ENCODE measurements at regions not wholly inside any gene's neighbourhood (a gene's known extent, or its start where the extent isn't known, plus 50 kb on each side); places are given as distances from the start of the nearest gene placed in this dataset.
"Not testable (repeated sequence)": the region's sequence is repeated elsewhere in the genome, so short reads cannot be mapped to it uniquely, and the experiment has no call there.

DNA sequence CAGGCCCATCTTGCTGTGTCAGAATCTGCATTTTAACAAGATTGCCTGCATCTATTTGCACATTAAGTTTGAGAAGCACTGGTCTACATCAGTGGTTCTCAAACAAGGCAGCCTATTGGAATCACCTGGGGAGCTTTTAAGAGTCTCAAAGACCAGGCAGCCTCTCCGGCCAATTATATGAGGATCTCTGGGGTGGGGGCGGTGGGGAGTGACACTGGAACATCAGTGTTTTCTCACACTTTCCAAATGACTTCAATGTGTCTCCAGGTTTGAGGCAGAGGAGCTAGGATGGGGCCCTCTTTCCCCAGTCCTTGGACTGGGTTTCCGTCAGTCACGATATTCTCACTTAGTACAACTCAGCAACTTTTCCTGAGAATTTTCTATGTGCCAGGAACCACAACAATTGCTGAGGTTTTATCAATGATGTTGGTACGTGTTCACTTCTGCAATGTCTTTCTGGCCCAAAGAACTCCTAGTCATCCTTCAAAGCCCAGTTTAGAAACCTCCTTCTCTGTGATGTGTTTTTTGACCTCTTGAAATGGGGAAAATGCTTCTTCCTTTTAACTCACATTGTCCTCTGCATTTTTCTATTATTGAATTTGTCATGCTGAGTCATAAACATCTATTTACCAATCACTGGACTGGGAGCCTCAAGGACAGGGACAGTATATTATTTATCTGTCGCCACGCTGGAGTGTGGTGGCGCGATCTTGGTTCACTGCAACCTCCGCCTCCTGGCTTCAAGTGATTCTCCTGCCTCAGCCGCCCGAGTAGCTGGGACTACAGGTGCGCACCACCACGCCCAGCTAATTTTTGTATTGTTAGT lies 130.9 kb downstream of the MYCN start:
- DNase-seq, result no peak

DNA sequence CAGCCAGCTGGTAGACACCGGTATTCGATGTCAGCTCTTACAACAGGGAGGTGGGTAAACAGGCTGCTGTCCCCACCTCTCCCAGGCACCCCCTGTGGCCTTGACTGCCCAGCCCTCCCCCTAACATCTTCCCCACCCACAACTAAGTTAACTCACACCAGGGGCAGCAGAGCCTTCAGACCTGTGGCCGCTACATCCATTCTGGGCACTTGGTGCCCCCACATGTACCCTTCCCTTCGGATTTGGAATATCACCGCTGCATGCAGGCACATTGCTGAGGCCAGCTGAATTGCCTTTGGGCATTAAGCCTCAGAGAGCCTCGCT lies 130.3 kb downstream of the MYCN start:
- DNase-seq, result no peak

DNA sequence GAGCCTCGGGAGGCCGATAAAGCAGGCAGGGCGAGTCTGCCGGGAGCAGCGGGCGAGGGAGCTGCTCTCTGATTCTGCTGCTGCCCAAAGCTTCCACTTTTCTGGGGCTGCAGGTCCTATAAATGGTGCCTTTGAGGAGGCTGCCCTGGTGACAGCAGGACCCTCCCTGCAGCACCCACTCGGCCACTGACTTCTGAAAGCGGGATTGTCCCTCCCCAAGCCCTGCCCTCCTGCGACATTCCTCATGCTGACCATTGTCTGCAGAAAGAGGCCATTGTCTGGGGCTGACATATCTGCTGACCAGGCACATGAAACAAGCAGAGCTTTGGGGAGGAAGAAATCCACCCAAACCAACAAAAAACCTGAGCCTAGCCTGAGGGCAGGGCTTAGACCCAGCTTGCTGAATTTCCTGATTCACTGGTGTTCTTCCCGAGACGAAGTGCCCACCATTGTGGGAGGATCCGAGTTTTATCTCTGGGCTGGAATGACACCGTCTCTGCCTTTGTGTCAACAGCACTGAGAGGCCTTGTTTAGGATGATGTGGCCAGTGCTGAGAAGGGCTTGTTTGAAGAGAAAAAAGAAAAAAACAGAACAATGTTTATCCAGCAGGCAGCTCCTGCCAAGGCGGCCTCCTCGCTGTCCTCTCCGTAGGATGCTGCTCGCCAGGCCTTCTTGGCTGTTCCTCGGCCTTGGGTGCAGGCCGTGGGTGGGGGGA lies 129.7 kb downstream of the MYCN start:
- no peak for DNase-seq

DNA sequence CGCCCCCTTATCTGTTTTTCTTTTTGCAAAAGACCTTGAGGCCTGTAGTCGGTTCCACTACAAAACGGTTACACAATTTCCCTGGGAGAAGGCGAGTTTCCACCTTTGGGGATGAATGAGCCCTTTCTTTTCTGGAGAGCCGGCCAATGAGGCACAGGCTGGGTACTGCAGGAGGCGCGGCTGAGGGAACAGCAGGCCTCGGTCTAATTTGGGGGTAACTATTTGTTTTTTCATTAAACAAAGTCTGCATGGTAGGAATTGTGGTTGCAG lies 129.2 kb downstream of the MYCN start:
- no peak for DNase-seq

DNA sequence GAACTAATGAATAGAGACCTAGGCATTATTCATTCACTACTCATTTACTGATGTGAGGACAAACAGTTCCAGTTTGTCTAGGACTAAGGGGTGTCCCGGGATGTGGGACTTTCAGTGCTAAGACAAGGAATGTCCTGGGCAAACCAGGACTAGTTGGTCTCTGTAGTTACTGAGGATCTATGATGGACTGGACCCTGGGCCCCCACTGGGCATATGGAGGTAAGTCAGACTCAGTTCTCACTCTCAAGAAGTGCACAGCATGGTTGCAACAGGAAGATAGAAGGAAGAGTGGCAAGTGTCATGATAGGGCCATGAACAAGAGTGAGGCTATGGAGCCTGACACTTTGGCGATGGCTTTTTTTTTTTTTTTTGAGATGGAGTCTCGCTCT lies 128.2 kb downstream of the MYCN start:
- DNase-seq, result no peak

DNA sequence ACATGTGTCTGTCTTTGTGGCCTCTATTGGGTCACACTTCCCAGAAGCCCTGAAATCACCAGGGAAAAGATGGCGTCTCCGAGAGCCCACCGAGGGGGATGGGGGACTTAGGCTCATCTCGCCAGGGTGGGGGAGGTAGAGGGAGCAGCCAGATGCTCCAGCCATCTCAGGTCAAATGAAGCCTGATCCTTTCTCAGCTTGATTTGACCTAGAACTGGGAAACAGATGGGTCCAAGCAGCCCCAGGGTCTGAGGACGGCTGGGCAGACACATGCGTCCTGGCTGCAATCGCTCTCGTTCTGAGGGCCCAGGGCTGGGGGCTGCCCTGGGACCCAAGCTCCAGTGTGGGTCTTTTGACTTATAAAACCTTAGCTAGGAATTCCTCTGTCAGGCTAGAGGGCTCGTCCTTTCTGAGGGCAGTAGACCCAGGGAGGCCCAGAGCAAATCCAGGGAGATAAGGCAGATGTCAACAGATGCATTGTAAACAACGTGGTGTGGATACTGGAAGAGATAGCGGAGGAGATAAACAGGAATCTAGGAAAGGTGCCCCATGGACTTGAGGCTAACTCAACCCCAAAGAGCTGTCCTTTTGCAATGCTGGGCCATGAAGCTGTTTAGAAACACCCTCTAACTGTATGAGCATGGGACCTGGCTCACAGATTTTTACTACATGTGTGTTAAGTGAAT lies 127.7 kb downstream of the MYCN start:
- DNase-seq, result no peak

DNA sequence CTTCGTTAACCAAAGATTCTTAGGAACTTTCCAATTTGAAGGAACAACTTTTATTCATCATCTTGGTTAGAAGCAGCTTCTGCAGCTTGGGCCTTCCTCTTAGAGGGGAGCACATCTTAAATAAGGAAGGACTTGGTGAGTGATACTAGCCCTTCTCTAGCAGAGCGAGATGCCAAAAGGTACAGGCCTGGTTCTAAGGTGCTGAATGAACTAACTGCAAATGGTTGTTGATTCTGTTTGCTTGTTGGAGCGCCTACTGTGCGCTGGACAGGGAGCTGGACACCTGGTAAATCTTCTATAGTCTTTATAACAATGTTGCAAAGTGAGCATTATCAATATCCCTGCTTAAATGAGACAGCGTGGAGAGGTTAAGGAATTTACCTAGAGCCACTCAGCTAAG lies 127.1 kb downstream of the MYCN start:
- no peak for DNase-seq

DNA sequence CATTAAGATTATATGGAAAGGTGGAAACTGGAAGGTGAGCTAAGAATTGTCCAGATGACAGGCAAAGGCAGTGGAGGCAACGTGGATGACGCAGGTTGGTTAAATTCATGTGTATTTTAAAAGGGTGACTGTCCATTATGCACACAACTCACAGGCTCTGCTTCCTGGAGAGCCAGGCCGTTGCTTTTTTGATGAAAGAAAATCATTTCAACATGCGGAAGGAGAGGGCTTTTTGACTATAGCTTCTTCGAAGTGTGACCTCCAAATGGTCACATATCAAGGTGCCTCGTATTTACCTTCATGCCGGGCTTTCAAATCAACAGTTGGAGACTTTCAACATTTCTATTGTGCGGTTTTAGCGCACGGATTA lies 126.7 kb downstream of the MYCN start:
- DNase-seq, result no peak

DNA sequence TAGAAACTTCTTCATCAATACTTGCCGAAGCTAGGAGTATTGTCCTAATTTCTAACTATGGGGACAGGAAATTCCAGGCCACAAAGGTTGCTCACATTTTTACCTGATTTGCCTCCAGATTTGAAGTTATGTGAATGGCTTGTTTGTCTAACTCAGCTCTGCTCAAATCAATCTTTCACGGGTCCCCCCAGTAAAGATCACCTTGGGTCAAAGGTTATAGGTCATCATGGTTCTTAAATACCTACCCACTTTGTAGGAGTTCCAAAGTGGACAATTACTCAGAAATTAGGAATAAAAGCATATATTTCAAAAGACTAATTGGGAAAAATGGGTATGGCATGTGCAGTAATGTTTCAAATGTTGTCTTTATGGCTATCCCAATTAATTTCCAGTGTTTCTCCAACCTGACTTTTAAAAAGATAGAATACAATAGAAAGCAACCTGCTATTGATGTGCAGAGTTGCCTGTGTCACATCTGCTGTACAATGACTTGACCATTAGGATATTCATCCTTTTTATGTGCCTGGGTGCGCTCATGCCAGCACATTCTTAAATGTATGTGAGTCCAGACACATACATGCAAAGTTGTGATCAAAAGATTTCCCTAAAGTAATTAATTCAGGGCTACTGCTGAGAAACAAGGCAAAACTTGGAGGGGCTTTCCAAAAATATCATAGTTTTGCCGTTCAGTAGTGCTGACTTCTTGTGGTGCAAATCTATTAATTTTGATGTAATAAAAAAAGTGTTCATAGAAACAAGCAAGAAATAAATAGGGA lies 126.1 kb downstream of the MYCN start:
- no peak for DNase-seq

DNA sequence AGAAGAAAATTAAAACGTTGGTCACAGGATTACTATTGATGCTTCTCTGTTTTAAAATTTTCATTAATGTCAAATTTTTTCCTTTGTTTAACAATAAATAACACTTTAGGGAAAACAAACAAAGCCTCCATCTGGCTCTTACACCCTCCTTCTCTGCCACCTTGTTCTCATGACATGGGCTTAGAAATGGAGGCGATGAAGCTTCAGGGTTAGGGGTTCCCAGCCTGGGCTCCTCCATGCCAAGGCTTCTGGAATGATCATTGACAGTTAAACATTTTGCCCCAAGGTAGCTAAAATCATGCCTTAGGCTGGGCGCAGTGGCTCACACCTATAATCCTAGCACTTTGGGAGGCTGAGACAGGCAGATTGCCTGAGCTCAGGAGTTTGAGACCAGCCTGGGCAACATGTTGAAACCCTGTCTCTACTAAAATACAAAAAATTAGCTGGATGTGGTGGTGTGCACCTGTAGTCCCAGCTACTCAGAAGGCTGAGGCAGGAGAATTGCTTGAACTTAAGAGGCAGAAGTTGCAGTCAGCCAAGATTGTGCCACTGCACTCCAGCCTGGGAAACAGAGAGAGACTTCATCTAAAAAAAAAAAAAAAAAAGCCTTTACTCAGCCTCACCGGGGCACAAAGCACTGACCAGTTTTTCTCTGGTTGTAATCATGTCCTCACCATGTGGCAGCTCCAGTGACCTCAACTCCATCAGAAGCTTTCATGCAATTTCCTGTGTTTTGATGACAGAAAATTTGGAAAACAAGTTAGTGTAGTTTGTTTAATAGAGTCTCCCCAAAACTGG lies 125.1 kb downstream of the MYCN start:
- DNase-seq, result not testable (repeated sequence)

DNA sequence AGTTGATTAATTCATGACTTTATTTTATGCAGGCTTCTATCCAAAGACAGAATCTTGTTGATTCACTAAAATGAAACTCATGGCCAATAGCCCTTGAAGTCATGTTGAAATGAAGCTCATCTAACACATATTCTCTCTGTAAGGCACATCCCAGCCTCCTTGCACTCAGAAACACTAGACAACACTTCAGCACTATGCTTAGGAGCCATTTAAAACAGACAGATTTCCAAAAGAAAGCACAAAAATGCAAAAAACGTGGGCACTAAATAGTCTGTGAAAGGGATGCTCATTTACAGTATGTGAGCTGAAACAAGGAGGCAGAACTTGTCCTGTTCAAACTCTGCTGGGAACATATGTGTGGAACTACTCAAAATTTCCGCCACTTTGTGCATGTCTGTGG lies 124.4 kb downstream of the MYCN start:
- DNase-seq, result no peak

DNA sequence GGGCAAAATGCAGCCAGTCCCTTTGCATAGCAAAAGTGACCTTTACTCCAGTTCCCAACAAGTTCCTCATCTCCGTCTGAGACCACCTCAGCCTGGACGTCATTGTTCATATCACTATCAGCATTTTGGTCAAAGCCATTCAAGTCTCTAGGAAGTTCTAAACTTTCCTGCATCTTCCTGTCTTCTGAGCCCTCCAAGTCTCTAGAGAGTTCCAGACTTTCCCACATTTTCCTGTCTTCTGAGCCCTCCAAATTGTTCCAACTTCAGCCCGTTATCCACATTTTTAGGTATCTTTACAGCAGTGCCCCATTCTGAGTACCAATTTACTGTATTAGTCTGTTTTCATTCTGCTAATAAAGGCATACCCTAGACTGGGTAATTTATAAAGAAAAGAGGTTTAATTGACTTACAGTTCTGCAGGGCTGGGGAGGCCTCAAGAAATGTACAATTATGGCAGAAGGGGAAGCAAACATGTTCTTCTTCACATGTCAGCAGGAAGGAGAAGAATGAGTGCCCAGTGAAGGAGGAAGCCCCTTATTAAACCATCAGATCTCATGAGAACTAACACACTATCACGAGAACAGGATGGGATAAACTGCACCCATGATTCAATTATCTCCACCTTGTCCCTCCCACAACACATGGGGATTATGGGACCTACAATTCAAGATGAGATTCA lies 123.7 kb downstream of the MYCN start:
- DNase-seq, result no peak

DNA sequence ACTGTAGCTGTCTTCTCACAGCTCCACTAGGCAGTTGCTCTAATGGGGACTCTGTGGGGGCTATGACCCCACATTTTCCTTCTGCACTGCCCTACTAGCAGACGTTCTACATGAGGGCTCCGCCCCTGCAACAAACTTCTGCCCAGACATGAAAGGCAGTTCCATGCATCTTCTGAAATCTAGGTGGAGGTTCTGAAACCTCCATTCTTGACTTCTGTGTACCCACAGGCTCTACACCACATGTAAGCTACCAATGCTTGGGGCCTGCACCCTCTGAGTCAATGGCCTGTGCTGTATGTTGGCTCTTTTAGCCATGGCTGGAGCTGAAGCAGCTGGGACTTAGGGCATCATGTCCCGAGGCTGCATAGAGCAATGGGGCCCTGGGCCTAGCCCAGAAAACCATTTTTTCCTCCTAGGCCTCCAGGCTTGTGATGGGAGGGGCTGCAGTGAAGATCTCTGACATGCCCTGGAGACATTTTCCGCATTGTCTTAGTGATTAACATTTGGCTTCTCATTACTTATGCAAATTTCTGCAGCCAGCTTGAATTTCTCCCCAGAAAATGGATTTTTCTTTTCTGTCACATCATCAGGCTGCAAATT lies 123.0 kb downstream of the MYCN start:
- no peak for DNase-seq

DNA sequence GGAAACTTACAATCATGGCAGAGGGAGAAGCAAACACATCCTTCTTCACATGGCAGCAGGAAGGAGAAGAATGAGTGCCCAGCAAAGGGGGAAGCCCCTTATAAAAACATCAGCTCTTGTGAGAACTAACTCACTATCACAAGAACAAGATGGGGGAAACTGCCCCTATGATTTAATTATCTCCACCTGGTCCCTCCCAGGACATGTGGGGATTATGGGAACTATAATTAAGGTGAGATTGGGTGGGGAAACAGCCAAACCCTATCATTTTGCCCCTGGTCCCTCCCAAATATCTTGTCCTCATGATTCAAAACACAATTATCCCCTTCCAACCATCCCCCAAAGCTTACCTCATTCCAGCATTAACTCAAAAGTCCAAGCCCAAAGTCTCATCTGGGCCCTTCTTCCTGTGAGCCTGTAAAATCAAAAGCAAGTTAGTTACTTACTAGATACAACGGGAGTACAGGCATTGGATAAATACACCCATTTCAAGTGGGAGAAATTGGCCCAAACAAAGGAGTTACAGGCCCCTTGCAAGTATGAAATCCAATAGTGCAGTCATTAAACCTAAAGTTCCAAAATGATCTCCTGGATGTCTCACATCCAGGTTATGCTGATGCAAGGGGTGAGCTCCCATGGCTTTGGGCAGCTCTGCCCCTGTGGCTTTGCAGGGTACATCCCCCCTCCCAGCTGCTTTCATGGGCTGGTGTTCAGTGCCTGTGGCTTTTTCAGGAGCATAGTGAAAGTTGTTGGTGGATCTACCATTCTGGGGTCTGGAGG lies 122.3 kb downstream of the MYCN start:
- DNase-seq, result no peak

DNA sequence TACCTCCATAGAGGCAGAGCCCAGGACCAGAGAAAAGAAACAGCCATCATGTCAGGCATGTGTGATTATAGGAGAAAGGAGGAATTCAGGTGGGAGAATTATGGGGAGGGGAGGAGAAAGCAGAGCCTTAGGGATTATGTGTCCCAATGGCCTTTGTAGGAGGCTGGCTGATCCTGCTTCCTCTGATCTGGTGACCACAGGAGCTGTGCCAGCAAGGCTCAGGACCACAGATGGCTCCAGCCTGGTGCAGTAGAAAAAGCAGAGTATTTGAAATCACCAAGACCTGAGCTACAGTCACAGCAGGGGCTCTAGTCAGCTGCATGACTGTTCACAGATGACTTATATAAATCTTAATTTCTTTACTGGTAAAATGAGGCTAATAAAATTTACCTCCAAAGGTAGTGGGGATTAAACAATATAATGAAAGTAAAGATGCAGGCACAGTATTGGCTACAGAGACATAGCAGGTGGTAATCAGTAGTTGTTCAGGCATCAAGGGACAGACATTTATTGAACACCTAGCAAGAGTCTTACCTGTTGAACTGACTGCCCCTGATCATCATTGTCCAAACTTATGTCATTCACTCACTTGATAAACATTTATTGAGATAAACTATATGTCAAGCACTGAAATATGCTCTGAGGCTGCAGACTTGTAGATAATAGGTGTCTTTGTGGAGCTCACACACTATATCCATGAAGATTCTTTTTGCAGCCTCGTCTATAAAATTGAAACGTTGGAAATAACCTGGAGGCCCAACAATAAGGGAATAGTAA lies 121.3 kb downstream of the MYCN start:
- DNase-seq, result no peak

DNA sequence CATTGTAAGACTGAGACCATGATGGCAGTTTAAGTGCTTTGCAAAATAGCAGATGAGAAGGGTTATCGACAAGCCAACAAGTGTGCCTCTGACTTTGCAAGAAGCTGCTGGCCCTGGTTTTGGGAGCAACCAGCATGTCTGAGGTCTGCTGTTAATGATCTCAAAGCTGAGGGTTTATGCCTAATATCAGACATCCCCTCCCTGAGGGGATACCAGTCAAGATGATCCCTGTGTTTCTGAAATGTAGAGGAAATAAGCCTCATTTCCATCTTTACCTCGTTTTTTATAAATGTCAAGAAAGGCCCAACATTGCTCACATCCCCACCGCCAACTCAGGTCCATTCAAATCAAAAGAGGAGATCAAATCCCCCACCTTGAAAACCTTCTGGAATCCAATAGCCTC lies 120.6 kb downstream of the MYCN start:
- no peak for DNase-seq

DNA sequence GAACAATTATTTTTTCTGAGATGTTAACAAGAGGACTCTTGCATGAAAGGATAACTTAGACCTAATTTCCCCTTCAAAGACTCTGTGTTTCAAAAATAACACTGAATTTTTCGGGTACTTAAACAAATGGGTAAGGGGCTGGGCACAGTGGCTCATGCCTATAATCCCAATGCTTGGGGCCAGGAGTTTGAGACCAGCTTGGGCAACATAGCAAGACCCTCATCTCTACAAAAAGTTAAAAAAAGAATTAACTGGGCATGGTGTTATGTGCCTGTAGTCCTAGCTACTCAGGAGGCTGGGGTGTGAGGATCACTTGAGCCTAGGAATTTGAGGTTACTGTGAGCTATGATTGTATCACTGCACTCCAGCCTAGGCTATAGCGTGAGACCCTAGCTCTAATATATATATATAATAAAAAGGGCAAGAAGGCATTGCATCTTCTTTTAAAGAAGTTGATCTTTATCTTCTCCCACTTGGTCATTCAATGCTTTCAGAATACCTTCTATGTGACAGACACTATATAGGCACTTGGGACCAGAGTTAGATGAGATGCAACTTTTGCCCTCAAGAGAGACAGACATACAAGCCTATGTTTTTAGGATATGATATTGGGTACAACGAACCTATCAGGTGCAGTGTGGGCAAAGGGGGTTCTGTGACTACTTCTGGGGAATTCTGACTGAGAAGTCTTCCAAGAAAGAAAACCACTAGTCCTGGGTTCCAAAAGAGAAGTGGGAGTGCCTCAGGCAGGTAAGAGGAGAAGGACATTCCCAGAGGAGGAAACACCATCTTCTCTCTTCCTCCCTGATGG lies 120.0 kb downstream of the MYCN start:
- no peak for DNase-seq

DNA sequence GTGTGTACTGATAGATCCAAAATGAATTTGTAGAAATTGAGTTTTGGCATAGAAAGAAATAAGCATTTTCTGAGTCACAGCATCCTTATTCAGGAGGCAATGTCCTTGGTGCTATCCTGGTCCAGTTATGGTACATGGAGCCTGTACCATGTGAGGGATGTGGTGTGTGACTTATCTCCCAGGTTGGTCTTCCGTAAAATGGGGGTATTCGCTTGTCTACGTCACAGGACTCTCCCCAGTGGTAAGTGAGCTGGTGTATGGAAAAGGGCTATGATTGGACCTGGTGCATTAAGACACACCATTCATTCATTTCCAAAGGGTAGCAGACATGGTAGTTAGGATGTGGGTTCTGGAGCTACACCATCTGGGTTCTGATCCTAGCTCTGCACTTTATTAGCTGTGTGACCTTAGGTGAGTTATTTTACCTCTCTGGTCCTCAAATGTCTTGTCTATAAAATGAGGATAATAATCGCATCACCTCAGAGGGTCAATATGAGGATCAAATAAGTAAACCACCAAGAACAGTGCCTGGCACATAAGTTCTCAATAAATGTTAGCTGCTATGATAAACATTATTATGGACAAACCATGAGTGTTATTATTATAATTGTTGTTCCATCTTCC lies 119.2 kb downstream of the MYCN start:
- no peak for DNase-seq

Measured in NCI-H2227 treated with DMSO at 0.1 percent for 48 hours (cell line).